ENCODE measurements at regions not wholly inside any gene's neighbourhood (a gene's known extent, or its start where the extent isn't known, plus 50 kb on each side); places are given as distances from the start of the nearest gene placed in this dataset.

DNA sequence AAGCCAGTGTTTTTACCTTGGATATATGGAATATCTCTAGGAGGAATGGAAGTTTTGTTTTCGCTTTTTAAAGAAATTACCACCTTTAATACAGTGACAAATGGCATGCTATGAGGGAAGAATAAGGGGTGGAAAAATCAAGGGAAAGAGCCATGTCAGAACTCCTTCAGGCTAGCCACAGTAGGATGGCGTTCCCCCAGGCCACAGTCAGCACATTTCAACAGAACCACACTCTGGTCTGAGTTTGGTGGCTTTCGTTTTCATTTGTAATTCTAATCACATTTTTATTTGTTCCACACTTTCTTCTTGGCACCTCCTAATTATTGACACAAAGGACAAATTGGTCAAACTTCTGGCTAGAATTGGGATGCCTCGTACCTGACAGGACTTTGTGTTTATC is 60.3 kb upstream of the RCOR3 start:
- Mint-ChIP-seq H3K4me1 (no peaks in the 10 kb centered on the region), H3K27ac (no peak overlapping the region), H3K27me3 (ENCODE audit: insufficient read depth, low read depth, poor library complexity) (peaks cover 2% of the 10 kb centered on the region), H3K9me3 (peaks cover 15% of the 10 kb centered on the region), H3K4me3 (no peak overlapping the region), H3K36me3 (ENCODE audit: low read depth) (peaks cover 9% of the 10 kb centered on the region; the same call in 2 of the 3 replicates)
- H2AFZ ChIP-seq: no peak overlapping the region
- ATAC-seq: no peak
- no peaks in the 10 kb centered on the region for H4K20me1 ChIP-seq (replicated peaks; ENCODE audit: insufficient read depth)
- H3K4me1 ChIP-seq (ENCODE audit: insufficient read depth): no peaks in the 10 kb centered on the region
- no peaks in the 10 kb centered on the region for H3F3A ChIP-seq (replicated peaks; ENCODE audit: low read depth)
- H3K36me3 ChIP-seq (ENCODE audit: insufficient read depth): no peaks in the 10 kb centered on the region
- H3K9me2 ChIP-seq (ENCODE audit: insufficient read depth): no peaks in the 10 kb centered on the region
- DNase-seq (ENCODE audit: low spot score): no peak
- TF ChIP-seq STAT1 (IDR thresholded peaks at IDR 0.05; ENCODE audit: unreplicated experiment) (no peak), EZH2phosphoT487 (IDR thresholded peaks at IDR 0.05; ENCODE audit: unreplicated experiment) (no peak), ZNF114 (CRISPR knock-in tag; IDR thresholded peaks at IDR 0.05) (no peak), ZNF331 (CRISPR knock-in tag; IDR thresholded peaks at IDR 0.05; ENCODE audit: low read depth) (no peak), EZH2 (IDR thresholded peaks at IDR 0.05; ENCODE audit: low read depth, unreplicated experiment) (no peak)
- TF ChIP-seq, protein P1, sequence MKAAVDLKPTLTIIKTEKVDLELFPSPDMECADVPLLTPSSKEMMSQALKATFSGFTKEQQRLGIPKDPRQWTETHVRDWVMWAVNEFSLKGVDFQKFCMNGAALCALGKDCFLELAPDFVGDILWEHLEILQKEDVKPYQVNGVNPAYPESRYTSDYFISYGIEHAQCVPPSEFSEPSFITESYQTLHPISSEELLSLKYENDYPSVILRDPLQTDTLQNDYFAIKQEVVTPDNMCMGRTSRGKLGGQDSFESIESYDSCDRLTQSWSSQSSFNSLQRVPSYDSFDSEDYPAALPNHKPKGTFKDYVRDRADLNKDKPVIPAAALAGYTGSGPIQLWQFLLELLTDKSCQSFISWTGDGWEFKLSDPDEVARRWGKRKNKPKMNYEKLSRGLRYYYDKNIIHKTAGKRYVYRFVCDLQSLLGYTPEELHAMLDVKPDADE (IDR thresholded peaks at IDR 0.05): no peak
- TF ChIP-seq, protein P2, sequence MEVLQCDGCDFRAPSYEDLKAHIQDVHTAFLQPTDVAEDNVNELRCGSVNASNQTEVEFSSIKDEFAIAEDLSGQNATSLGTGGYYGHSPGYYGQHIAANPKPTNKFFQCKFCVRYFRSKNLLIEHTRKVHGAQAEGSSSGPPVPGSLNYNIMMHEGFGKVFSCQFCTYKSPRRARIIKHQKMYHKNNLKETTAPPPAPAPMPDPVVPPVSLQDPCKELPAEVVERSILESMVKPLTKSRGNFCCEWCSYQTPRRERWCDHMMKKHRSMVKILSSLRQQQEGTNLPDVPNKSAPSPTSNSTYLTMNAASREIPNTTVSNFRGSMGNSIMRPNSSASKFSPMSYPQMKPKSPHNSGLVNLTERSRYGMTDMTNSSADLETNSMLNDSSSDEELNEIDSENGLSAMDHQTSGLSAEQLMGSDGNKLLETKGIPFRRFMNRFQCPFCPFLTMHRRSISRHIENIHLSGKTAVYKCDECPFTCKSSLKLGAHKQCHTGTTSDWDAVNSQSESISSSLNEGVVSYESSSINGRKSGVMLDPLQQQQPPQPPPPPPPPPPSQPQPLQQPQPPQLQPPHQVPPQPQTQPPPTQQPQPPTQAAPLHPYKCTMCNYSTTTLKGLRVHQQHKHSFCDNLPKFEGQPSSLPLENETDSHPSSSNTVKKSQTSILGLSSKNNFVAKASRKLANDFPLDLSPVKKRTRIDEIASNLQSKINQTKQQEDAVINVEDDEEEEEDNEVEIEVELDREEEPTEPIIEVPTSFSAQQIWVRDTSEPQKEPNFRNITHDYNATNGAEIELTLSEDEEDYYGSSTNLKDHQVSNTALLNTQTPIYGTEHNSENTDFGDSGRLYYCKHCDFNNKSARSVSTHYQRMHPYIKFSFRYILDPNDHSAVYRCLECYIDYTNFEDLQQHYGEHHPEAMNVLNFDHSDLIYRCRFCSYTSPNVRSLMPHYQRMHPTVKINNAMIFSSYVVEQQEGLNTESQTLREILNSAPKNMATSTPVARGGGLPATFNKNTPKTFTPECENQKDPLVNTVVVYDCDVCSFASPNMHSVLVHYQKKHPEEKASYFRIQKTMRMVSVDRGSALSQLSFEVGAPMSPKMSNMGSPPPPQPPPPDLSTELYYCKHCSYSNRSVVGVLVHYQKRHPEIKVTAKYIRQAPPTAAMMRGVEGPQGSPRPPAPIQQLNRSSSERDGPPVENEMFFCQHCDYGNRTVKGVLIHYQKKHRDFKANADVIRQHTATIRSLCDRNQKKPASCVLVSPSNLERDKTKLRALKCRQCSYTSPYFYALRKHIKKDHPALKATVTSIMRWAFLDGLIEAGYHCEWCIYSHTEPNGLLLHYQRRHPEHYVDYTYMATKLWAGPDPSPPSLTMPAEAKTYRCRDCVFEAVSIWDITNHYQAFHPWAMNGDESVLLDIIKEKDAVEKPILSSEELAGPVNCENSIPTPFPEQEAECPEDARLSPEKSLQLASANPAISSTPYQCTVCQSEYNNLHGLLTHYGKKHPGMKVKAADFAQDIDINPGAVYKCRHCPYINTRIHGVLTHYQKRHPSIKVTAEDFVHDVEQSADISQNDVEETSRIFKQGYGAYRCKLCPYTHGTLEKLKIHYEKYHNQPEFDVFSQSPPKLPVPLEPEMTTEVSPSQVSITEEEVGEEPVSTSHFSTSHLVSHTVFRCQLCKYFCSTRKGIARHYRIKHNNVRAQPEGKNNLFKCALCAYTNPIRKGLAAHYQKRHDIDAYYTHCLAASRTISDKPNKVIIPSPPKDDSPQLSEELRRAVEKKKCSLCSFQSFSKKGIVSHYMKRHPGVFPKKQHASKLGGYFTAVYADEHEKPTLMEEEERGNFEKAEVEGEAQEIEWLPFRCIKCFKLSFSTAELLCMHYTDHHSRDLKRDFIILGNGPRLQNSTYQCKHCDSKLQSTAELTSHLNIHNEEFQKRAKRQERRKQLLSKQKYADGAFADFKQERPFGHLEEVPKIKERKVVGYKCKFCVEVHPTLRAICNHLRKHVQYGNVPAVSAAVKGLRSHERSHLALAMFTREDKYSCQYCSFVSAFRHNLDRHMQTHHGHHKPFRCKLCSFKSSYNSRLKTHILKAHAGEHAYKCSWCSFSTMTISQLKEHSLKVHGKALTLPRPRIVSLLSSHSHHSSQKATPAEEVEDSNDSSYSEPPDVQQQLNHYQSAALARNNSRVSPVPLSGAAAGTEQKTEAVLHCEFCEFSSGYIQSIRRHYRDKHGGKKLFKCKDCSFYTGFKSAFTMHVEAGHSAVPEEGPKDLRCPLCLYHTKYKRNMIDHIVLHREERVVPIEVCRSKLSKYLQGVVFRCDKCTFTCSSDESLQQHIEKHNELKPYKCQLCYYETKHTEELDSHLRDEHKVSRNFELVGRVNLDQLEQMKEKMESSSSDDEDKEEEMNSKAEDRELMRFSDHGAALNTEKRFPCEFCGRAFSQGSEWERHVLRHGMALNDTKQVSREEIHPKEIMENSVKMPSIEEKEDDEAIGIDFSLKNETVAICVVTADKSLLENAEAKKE (CRISPR knock-in tag; IDR thresholded peaks at IDR 0.05): no peak
- TF ChIP-seq, protein P3, sequence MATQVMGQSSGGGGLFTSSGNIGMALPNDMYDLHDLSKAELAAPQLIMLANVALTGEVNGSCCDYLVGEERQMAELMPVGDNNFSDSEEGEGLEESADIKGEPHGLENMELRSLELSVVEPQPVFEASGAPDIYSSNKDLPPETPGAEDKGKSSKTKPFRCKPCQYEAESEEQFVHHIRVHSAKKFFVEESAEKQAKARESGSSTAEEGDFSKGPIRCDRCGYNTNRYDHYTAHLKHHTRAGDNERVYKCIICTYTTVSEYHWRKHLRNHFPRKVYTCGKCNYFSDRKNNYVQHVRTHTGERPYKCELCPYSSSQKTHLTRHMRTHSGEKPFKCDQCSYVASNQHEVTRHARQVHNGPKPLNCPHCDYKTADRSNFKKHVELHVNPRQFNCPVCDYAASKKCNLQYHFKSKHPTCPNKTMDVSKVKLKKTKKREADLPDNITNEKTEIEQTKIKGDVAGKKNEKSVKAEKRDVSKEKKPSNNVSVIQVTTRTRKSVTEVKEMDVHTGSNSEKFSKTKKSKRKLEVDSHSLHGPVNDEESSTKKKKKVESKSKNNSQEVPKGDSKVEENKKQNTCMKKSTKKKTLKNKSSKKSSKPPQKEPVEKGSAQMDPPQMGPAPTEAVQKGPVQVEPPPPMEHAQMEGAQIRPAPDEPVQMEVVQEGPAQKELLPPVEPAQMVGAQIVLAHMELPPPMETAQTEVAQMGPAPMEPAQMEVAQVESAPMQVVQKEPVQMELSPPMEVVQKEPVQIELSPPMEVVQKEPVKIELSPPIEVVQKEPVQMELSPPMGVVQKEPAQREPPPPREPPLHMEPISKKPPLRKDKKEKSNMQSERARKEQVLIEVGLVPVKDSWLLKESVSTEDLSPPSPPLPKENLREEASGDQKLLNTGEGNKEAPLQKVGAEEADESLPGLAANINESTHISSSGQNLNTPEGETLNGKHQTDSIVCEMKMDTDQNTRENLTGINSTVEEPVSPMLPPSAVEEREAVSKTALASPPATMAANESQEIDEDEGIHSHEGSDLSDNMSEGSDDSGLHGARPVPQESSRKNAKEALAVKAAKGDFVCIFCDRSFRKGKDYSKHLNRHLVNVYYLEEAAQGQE (IDR thresholded peaks at IDR 0.05; ENCODE audit: unreplicated experiment): no peak
- H3K4me2 ChIP-seq: no peak overlapping the region
- no peak overlapping the region for H3K4me3 ChIP-seq
- no peak overlapping the region for H3K27ac ChIP-seq (ENCODE audit: low read depth)
- H3K79me2 ChIP-seq (replicated peaks; ENCODE audit: insufficient read depth): no peaks in the 10 kb centered on the region
- H3K27me3 ChIP-seq (ENCODE audit: insufficient read depth): no peaks in the 10 kb centered on the region
